SK-N-SH (cell line): ENCODE measurements at regions not wholly inside any gene's neighbourhood (a gene's known extent, or its start where the extent isn't known, plus 50 kb on each side); places are given as distances from the start of the nearest gene placed in this dataset.

Source experiments
- CTCF ChIA-PET: fragments of 300-600, 350-600 bp; formaldehyde crosslinking; extraction: SDS; loops from one replicate; lab custom pipeline; 2021; lab: Yijun Ruan, JAX
- POLR2A ChIA-PET: fragments of 350-600 bp; sonication (Branson Sonifier 250); formaldehyde crosslinking; extraction: SDS; loops from one replicate; lab custom pipeline; 2020; ENCODE audit warnings: antibody characterized with exemption, inconsistent platforms; lab: Yijun Ruan, JAX
- DNase-seq: peaks from one replicate; pipeline ENCODE4 v3.0.0; 2012
- H2AFZ ChIP-seq: fragments of 200-600 bp; sonication (generic); 2 replicates; pipeline ENCODE4 v1.8.1; 2016; ENCODE audit warnings: antibody characterized with exemption, mild to moderate bottlenecking, low read depth
- H3F3A ChIP-seq: fragments of 200-600 bp; sonication (generic); replicated peaks from 2 replicates; pipeline ENCODE3; 2016; ENCODE audit warnings: antibody characterized with exemption, mild to moderate bottlenecking; ENCODE audit not compliant: insufficient read depth
- H3K27ac ChIP-seq, 2 experiments: fragments of 200-500 bp in 1 of 2; fragments of 200-600 bp in 1 of 2; sonication (Bioruptor generic) in 1 of 2; sonication (generic), shearing (Covaris generic) in 1 of 2; 2 replicates each; pipeline versions ENCODE4 v1.5.1 to v1.6.1; 2014 to 2016; ENCODE audit warnings: low read depth in 2 of 2, inconsistent platforms in 1 of 2, low read length in 1 of 2, mild to moderate bottlenecking in 1 of 2, mixed read lengths in 1 of 2
- H3K27me3 ChIP-seq: fragments of 200-600 bp; sonication (generic), shearing (Covaris generic); 2 replicates; pipeline ENCODE4 v1.6.1; 2016; ENCODE audit warnings: mixed run types; ENCODE audit not compliant: insufficient read depth
- H3K36me3 ChIP-seq, 2 experiments: fragments of 200-500 bp in 1 of 2; fragments of 200-600 bp in 1 of 2; sonication (Bioruptor generic) in 1 of 2; sonication (generic) in 1 of 2; replicated peaks in 1 of 2; 2 replicates each; pipeline versions ENCODE3 to v1.5.1; 2014 to 2016; ENCODE audit warnings: low read length in 1 of 2, mild to moderate bottlenecking in 1 of 2; ENCODE audit not compliant: insufficient read depth in 2 of 2, control insufficient read depth in 1 of 2
- H3K4me1 ChIP-seq, 2 experiments: fragments of 200-500 bp in 1 of 2; fragments of 200-600 bp in 1 of 2; sonication (Bioruptor generic) in 1 of 2; sonication (generic), shearing (Covaris generic) in 1 of 2; 2 replicates each; pipeline versions ENCODE4 v1.5.1 to v1.6.1; 2014 to 2016; ENCODE audit warnings: low read depth in 1 of 2, low read length in 1 of 2, mixed run types in 1 of 2; ENCODE audit not compliant: insufficient read depth in 2 of 2, control insufficient read depth in 1 of 2
- H3K4me2 ChIP-seq: fragments of 200-600 bp; sonication (generic), shearing (Covaris generic); 2 replicates; pipeline ENCODE4 v1.6.1; 2017; ENCODE audit warnings: mixed run types
- H3K4me3 ChIP-seq, 2 experiments: fragments of 200-500 bp in 1 of 2; fragments of 200-600 bp in 1 of 2; sonication (Bioruptor generic) in 1 of 2; sonication (generic), shearing (Covaris generic) in 1 of 2; 2 replicates each; pipeline versions ENCODE4 v1.5.1 to v1.8.1; 2014 to 2016; ENCODE audit warnings: low read depth in 2 of 2, inconsistent platforms in 1 of 2, low read length in 1 of 2, mild to moderate bottlenecking in 1 of 2, mixed read lengths in 1 of 2, moderate library complexity in 1 of 2
- H3K79me2 ChIP-seq: fragments of 200-600 bp; sonication (generic); 2 replicates; pipeline ENCODE4 v1.8.1; 2017; ENCODE audit warnings: mild to moderate bottlenecking; ENCODE audit not compliant: insufficient read depth
- H3K9ac ChIP-seq: fragments of 200-600 bp; sonication (generic); 2 replicates; pipeline ENCODE4 v1.6.1; 2017; ENCODE audit warnings: mixed run types
- H3K9me2 ChIP-seq: fragments of 200-600 bp; sonication (generic); 2 replicates; pipeline ENCODE4 v1.6.1; 2017; ENCODE audit warnings: mixed run types
- H3K9me3 ChIP-seq: fragments of 200-600 bp; sonication (generic); 2 replicates; pipeline ENCODE4 v1.6.1; 2017; ENCODE audit warnings: mixed run types, mild to moderate bottlenecking, moderate library complexity
- H4K20me1 ChIP-seq: fragments of 200-600 bp; sonication (generic); 2 replicates; pipeline ENCODE4 v1.6.1; 2017; ENCODE audit warnings: mild to moderate bottlenecking, mixed run types; ENCODE audit not compliant: insufficient read depth
- CHD2 ChIP-seq: fragments of 150-350 bp; IDR thresholded peaks from 2 replicates; pipeline ENCODE4 v1.6.1; 2018; ENCODE audit warnings: low read length; ENCODE audit not compliant: partially characterized antibody
- ELF1 ChIP-seq: IDR thresholded peaks from 2 replicates; pipeline ENCODE4 v1.4.0; 2012
- EZH2phosphoT487 ChIP-seq: fragments of 200-600 bp; sonication (generic); IDR thresholded peaks from 2 replicates; pipeline ENCODE4 v1.6.1; 2017; ENCODE audit warnings: low read depth, mixed run types, mild to moderate bottlenecking, antibody characterized with exemption, moderate library complexity, borderline replicate concordance
- FOSL2 ChIP-seq: IDR thresholded peaks from 2 replicates; pipeline ENCODE4 v1.4.0; 2012; ENCODE audit warnings: low read depth, mild to moderate bottlenecking, moderate library complexity, borderline replicate concordance
- FOXJ3 ChIP-seq: sonication (generic); formaldehyde crosslinking; IDR thresholded peaks from 2 replicates; pipeline ENCODE4 v1.5.1; 2020; ENCODE audit warnings: mild to moderate bottlenecking, missing genetic modification reagents
- GABPA ChIP-seq: IDR thresholded peaks from 2 replicates; pipeline ENCODE4 v1.4.0; 2012; ENCODE audit warnings: low read depth, mild to moderate bottlenecking
- GATA2 ChIP-seq: sonication (generic); formaldehyde crosslinking; IDR thresholded peaks from 2 replicates; pipeline ENCODE4 v1.5.0; 2020; ENCODE audit warnings: mild to moderate bottlenecking, missing genetic modification reagents
- MXI1 ChIP-seq: IDR thresholded peaks from 2 replicates; pipeline ENCODE4 v1.6.1; 2012; ENCODE audit warnings: mild to moderate bottlenecking, low read depth, low read length, improper control_type of control experiment
- NFIC ChIP-seq: IDR thresholded peaks from 2 replicates; pipeline ENCODE4 v1.4.0; 2012; ENCODE audit warnings: borderline replicate concordance
- NRF1 ChIP-seq: IDR thresholded peaks from 2 replicates; pipeline ENCODE4 v1.6.1; 2012; ENCODE audit warnings: low read depth, mild to moderate bottlenecking, low read length
- RAD21 ChIP-seq: IDR thresholded peaks from 2 replicates; pipeline ENCODE4 v1.6.1; 2012; ENCODE audit warnings: mild to moderate bottlenecking, low read length
- RCOR1 ChIP-seq: fragments of 150-350 bp; IDR thresholded peaks from 2 replicates; pipeline ENCODE4 v1.6.1; 2017; ENCODE audit warnings: antibody characterized with exemption, low read length
- RFX5 ChIP-seq: IDR thresholded peaks from 2 replicates; pipeline ENCODE4 v1.6.1; 2012; ENCODE audit warnings: mild to moderate bottlenecking, improper control_type of control experiment, low read length
- SMC3 ChIP-seq: IDR thresholded peaks from 2 replicates; pipeline ENCODE4 v1.6.1; 2012; ENCODE audit warnings: low read depth, low read length, improper control_type of control experiment
- TAF1 ChIP-seq: IDR thresholded peaks from 2 replicates; pipeline ENCODE4 v1.6.1; 2012; ENCODE audit warnings: low read depth, mild to moderate bottlenecking, low read length, moderate library complexity, borderline replicate concordance
- YY1 ChIP-seq: IDR thresholded peaks from 2 replicates; pipeline ENCODE4 v1.4.0; 2012; ENCODE audit warnings: low read depth, mild to moderate bottlenecking
- WGBS: methylation state at CpG from one replicate; pipeline ENCODE4 v1.1.6; 2017; ENCODE audit warnings: low lambda C conversion rate; 5-methylcytosine and 5-hydroxymethylcytosine counted together
- TF ChIP-seq, protein P1 (sequence below): IDR thresholded peaks from 2 replicates; pipeline ENCODE4 v1.6.1; 2012; ENCODE audit warnings: mild to moderate bottlenecking, low read depth, low read length, moderate library complexity
- TF ChIP-seq, protein P2 (sequence below): IDR thresholded peaks from 2 replicates; pipeline ENCODE4 v1.4.0; 2012; ENCODE audit warnings: low read depth, borderline replicate concordance
- TF ChIP-seq, protein P3 (sequence below): IDR thresholded peaks from 2 replicates; pipeline ENCODE4 v1.4.0; 2012; ENCODE audit warnings: low read depth, borderline replicate concordance
- TF ChIP-seq, protein P4 (sequence below): fragments of 150-350 bp; IDR thresholded peaks from 2 replicates; pipeline ENCODE4 v1.6.1; 2016; ENCODE audit warnings: mild to moderate bottlenecking, low read depth, low read length
- TF ChIP-seq, protein P5 (sequence below): fragments of 150-350 bp; IDR thresholded peaks from 2 replicates; pipeline ENCODE4 v1.6.1; 2017; ENCODE audit warnings: antibody characterized with exemption, low read length, low read depth, borderline replicate concordance
- TF ChIP-seq, protein P6 (sequence below): IDR thresholded peaks from 2 replicates; pipeline ENCODE4 v1.4.0; 2012; ENCODE audit warnings: low read depth

DNA sequence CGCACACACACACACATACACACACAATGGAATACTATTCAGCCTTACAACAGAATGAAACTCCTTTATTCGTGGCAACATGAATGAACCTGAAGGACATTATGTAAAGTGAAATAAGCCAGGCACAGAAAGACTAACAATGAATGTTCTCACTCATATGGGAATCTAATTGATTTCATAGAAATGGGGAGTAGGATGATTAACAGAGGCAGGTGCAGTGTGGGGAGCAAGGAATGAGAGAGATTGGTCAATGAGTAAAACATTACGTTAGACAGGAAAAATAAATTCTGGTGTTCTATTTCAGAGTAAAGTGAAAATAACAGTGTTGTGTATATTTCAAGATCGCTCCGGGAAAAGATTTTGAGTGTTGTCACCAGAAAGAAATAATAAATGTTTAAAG is 694.5 kb downstream of the NXPH1 start (continued):
- TF ChIP-seq, protein P1, sequence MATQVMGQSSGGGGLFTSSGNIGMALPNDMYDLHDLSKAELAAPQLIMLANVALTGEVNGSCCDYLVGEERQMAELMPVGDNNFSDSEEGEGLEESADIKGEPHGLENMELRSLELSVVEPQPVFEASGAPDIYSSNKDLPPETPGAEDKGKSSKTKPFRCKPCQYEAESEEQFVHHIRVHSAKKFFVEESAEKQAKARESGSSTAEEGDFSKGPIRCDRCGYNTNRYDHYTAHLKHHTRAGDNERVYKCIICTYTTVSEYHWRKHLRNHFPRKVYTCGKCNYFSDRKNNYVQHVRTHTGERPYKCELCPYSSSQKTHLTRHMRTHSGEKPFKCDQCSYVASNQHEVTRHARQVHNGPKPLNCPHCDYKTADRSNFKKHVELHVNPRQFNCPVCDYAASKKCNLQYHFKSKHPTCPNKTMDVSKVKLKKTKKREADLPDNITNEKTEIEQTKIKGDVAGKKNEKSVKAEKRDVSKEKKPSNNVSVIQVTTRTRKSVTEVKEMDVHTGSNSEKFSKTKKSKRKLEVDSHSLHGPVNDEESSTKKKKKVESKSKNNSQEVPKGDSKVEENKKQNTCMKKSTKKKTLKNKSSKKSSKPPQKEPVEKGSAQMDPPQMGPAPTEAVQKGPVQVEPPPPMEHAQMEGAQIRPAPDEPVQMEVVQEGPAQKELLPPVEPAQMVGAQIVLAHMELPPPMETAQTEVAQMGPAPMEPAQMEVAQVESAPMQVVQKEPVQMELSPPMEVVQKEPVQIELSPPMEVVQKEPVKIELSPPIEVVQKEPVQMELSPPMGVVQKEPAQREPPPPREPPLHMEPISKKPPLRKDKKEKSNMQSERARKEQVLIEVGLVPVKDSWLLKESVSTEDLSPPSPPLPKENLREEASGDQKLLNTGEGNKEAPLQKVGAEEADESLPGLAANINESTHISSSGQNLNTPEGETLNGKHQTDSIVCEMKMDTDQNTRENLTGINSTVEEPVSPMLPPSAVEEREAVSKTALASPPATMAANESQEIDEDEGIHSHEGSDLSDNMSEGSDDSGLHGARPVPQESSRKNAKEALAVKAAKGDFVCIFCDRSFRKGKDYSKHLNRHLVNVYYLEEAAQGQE, result no peak
- TF ChIP-seq GATA2 (CRISPR knock-in tag) (no peak), TAF1 (no peak), GABPA (no peak), RCOR1 (no peak), EZH2phosphoT487 (no peak)

DNA sequence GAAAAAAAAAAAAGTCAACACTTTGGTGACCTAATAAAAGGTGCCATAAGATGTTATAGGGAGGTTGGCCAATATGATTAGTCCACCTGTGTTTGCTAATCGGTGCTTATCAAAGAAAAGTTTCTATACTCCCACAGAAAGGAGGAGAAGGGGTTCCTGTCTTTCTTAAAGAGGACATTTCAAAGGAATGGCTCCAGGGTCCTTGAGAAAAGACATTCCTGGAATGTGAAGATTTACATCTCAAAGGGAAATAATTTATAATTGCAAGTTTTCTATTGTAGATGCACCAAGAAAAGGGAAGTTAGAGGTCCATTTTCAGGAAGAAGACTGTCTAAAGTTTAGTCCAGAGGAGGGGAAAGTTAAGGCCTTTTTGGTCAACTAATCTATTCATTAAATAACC is 715.3 kb downstream of the NXPH1 start:
- H3K79me2 ChIP-seq, result no peaks in the 10 kb centered on the region
- TF ChIP-seq FOSL2 (no peak), RCOR1 (no peak), RAD21 (no peak), SMC3 (no peak), FOXJ3 (CRISPR knock-in tag) (no peak), YY1 (no peak), CHD2 (no peak), MXI1 (no peak), NFIC (no peak), ELF1 (no peak), NRF1 (no peak), RFX5 (no peak), GABPA (no peak), TAF1 (no peak)
- TF ChIP-seq, protein P2, sequence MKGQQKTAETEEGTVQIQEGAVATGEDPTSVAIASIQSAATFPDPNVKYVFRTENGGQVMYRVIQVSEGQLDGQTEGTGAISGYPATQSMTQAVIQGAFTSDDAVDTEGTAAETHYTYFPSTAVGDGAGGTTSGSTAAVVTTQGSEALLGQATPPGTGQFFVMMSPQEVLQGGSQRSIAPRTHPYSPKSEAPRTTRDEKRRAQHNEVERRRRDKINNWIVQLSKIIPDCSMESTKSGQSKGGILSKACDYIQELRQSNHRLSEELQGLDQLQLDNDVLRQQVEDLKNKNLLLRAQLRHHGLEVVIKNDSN, result no peak
- TF ChIP-seq, protein P3, sequence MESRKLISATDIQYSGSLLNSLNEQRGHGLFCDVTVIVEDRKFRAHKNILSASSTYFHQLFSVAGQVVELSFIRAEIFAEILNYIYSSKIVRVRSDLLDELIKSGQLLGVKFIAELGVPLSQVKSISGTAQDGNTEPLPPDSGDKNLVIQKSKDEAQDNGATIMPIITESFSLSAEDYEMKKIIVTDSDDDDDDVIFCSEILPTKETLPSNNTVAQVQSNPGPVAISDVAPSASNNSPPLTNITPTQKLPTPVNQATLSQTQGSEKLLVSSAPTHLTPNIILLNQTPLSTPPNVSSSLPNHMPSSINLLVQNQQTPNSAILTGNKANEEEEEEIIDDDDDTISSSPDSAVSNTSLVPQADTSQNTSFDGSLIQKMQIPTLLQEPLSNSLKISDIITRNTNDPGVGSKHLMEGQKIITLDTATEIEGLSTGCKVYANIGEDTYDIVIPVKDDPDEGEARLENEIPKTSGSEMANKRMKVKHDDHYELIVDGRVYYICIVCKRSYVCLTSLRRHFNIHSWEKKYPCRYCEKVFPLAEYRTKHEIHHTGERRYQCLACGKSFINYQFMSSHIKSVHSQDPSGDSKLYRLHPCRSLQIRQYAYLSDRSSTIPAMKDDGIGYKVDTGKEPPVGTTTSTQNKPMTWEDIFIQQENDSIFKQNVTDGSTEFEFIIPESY, result no peak
- TF ChIP-seq, protein P4, sequence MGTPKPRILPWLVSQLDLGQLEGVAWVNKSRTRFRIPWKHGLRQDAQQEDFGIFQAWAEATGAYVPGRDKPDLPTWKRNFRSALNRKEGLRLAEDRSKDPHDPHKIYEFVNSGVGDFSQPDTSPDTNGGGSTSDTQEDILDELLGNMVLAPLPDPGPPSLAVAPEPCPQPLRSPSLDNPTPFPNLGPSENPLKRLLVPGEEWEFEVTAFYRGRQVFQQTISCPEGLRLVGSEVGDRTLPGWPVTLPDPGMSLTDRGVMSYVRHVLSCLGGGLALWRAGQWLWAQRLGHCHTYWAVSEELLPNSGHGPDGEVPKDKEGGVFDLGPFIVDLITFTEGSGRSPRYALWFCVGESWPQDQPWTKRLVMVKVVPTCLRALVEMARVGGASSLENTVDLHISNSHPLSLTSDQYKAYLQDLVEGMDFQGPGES, result no peak
- TF ChIP-seq, protein P5, sequence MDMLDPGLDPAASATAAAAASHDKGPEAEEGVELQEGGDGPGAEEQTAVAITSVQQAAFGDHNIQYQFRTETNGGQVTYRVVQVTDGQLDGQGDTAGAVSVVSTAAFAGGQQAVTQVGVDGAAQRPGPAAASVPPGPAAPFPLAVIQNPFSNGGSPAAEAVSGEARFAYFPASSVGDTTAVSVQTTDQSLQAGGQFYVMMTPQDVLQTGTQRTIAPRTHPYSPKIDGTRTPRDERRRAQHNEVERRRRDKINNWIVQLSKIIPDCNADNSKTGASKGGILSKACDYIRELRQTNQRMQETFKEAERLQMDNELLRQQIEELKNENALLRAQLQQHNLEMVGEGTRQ, result no peak
- TF ChIP-seq, protein P6, sequence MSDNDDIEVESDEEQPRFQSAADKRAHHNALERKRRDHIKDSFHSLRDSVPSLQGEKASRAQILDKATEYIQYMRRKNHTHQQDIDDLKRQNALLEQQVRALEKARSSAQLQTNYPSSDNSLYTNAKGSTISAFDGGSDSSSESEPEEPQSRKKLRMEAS, result no peak
- H3K27ac ChIP-seq, result no peak overlapping the region
- no peaks in the 10 kb centered on the region for H4K20me1 ChIP-seq
- WGBS, result 23% methylated on average over 1 of the region's 1 CpG
- 0 out of 2 replicates have a peak, but pooled peaks cover 7% of the 10 kb centered on the region for H3K9me3 ChIP-seq
- no peaks in the 10 kb centered on the region for H3K4me1 ChIP-seq
- no peak overlapping the region for H2AFZ ChIP-seq
- no peak overlapping the region for H3K9ac ChIP-seq
- no peak overlapping the region for H3K4me3 ChIP-seq
- ChIA-PET CTCF (no interaction called here), POLR2A (no interaction called here)
- no peak for DNase-seq
- H3K36me3 ChIP-seq, result no peaks in the 10 kb centered on the region
- no peaks in the 10 kb centered on the region for H3F3A ChIP-seq
- no peak overlapping the region for H3K4me2 ChIP-seq
- H3K27me3 ChIP-seq, result no peaks in the 10 kb centered on the region
- no peaks in the 10 kb centered on the region for H3K9me2 ChIP-seq
